SK-N-SH treated with all-trans-retinoic acid at 6 μM for 48 hours (cell line): ENCODE measurements at regions not wholly inside any gene's neighbourhood (a gene's known extent, or its start where the extent isn't known, plus 50 kb on each side); places are given as distances from the start of the nearest gene placed in this dataset.

Experiments used
- ATAC-seq: fragments of 200-7000 bp; cut with Tn5 transposase; 3 replicates; pipeline ENCODE4 v1.9.1; 2020; ENCODE audit warnings: mild to moderate bottlenecking, moderate library complexity
- BACH2 ChIP-seq: fragments of 250-450 bp; sonication (Bioruptor Pico); IDR thresholded peaks from 2 replicates; pipeline ENCODE4 v1.9.0; 2021; ENCODE audit warnings: mild to moderate bottlenecking, borderline replicate concordance
- CSDC2 ChIP-seq: fragments of 250-450 bp; sonication (Bioruptor Pico); IDR thresholded peaks from 2 replicates; pipeline ENCODE4 v1.5.0; 2020; ENCODE audit warnings: mild to moderate bottlenecking, moderate library complexity
- ESRRG ChIP-seq: fragments of 250-450 bp; sonication (Bioruptor Pico); IDR thresholded peaks from 2 replicates; pipeline ENCODE4 v1.6.1; 2021; ENCODE audit warnings: mild to moderate bottlenecking
- GLIS3 ChIP-seq: fragments of 250-450 bp; sonication (Bioruptor Pico); IDR thresholded peaks from 2 replicates; pipeline ENCODE4 v1.5.0; 2020; ENCODE audit warnings: mild to moderate bottlenecking, moderate library complexity
- ISL1 ChIP-seq: fragments of 250-450 bp; sonication (Bioruptor Pico); IDR thresholded peaks from 2 replicates; pipeline ENCODE4 v2.1.2; 2022; ENCODE audit warnings: mild to moderate bottlenecking, moderate library complexity
- OSR1 ChIP-seq: fragments of 250-450 bp; sonication (Bioruptor Pico); IDR thresholded peaks from 2 replicates; pipeline ENCODE4 v1.8.0; 2022; ENCODE audit warnings: moderate library complexity, mild to moderate bottlenecking, inconsistent platforms
- PPARA ChIP-seq: fragments of 250-450 bp; sonication (Bioruptor Pico); IDR thresholded peaks from 2 replicates; pipeline ENCODE4 v1.5.0; 2020; ENCODE audit warnings: mild to moderate bottlenecking, borderline replicate concordance
- RARB ChIP-seq: fragments of 250-450 bp; sonication (Bioruptor Pico); IDR thresholded peaks from 2 replicates; pipeline ENCODE4 v1.8.0; 2021; ENCODE audit warnings: mild to moderate bottlenecking, moderate library complexity
- SNAI2 ChIP-seq: fragments of 250-450 bp; sonication (Bioruptor Pico); IDR thresholded peaks from 2 replicates; pipeline ENCODE4 v1.5.0; 2020; ENCODE audit warnings: mild to moderate bottlenecking, moderate library complexity
- TCF4 ChIP-seq: fragments of 250-450 bp; sonication (Bioruptor Pico); IDR thresholded peaks from 2 replicates; pipeline ENCODE4 v1.8.0; 2021; ENCODE audit warnings: mild to moderate bottlenecking, moderate library complexity, borderline replicate concordance
- TOX ChIP-seq: fragments of 250-450 bp; sonication (Bioruptor Pico); IDR thresholded peaks from 2 replicates; pipeline ENCODE4 v1.8.0; 2021; ENCODE audit warnings: mild to moderate bottlenecking, moderate library complexity, borderline replicate concordance
- ZC3H10 ChIP-seq: fragments of 250-450 bp; sonication (Bioruptor Pico); IDR thresholded peaks from 2 replicates; pipeline ENCODE4 v1.5.1; 2021; ENCODE audit warnings: mild to moderate bottlenecking, moderate library complexity
- ZFP3 ChIP-seq: fragments of 250-450 bp; sonication (Bioruptor Pico); IDR thresholded peaks from 2 replicates; pipeline ENCODE4 v1.5.0; 2020; ENCODE audit warnings: mild to moderate bottlenecking, moderate library complexity
- ZFP30 ChIP-seq: fragments of 450-650 bp; formaldehyde crosslinking; IDR thresholded peaks from 2 replicates; pipeline ENCODE4 v1.5.0; 2022; ENCODE audit warnings: mild to moderate bottlenecking, moderate library complexity
- ZNF565 ChIP-seq: fragments of 450-650 bp; formaldehyde crosslinking; conservative IDR thresholded peaks from 2 replicates; pipeline ENCODE4 v1.5.0; 2020; ENCODE audit warnings: low read depth, mild to moderate bottlenecking, moderate library complexity
- ZNF70 ChIP-seq: fragments of 450-650 bp; formaldehyde crosslinking; IDR thresholded peaks from 2 replicates; pipeline ENCODE4 v1.5.0; 2020; ENCODE audit warnings: mild to moderate bottlenecking, moderate library complexity
- ZNF8 ChIP-seq: fragments of 450-650 bp; formaldehyde crosslinking; IDR thresholded peaks from 2 replicates; pipeline ENCODE4 v1.5.0; 2020; ENCODE audit warnings: mild to moderate bottlenecking, moderate library complexity
- TF ChIP-seq, protein P1 (sequence below): fragments of 250-450 bp; sonication (Bioruptor Pico); IDR thresholded peaks from 2 replicates; pipeline ENCODE4 v1.5.0; 2020; ENCODE audit warnings: mild to moderate bottlenecking, moderate library complexity
- TF ChIP-seq, protein P2 (sequence below): fragments of 250-450 bp; sonication (Bioruptor Pico); IDR thresholded peaks from 2 replicates; pipeline ENCODE4 v1.5.1; 2020; ENCODE audit warnings: low read depth, mild to moderate bottlenecking, moderate library complexity
- TF ChIP-seq, protein P3 (sequence below): fragments of 250-450 bp; sonication (Bioruptor Pico); IDR thresholded peaks from 2 replicates; pipeline ENCODE4 v1.8.0; 2021; ENCODE audit warnings: low read depth, mild to moderate bottlenecking, moderate library complexity, borderline replicate concordance
- TF ChIP-seq, protein P4 (sequence below): fragments of 250-450 bp; sonication (Bioruptor Pico); IDR thresholded peaks from 2 replicates; pipeline ENCODE4 v1.8.0; 2020; ENCODE audit warnings: mild to moderate bottlenecking, moderate library complexity, borderline replicate concordance
- TF ChIP-seq, protein P5 (sequence below): fragments of 250-450 bp; sonication (Bioruptor Pico); IDR thresholded peaks from 2 replicates; pipeline ENCODE4 v1.5.1; 2021; ENCODE audit warnings: mild to moderate bottlenecking, moderate library complexity

DNA sequence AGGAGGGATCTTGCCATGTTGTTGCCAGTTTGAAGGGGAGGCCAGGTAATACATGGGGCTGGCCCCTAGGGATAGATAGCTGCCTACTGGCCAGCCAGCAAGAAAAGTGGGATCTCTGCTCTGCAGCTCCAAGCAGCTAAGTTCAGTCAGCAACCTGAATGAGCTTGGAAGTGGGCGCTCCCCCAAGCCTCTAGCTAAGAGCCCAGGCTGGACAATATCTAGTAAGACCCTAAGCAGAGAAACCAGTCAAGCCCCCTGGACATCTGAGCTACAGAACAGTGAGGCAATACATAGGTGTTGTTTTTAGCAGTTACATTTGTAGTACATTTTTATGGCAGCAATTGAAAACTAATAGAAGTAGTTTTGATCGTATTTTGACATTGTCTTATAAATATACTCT lies 409.8 kb upstream of the SMIM21 start:
- ATAC-seq, result no peak
- TF ChIP-seq PPARA (CRISPR knock-in tag) (no peak), ZNF565 (CRISPR knock-in tag) (no peak), RARB (CRISPR knock-in tag) (no peak), ISL1 (no peak), ZC3H10 (CRISPR knock-in tag) (no peak), TOX (CRISPR knock-in tag) (no peak), ZFP3 (CRISPR knock-in tag) (no peak), ZFP30 (CRISPR knock-in tag) (no peak), OSR1 (no peak), ZNF8 (no peak), CSDC2 (CRISPR knock-in tag) (no peak), BACH2 (CRISPR knock-in tag) (no peak)
- TF ChIP-seq, protein P1, sequence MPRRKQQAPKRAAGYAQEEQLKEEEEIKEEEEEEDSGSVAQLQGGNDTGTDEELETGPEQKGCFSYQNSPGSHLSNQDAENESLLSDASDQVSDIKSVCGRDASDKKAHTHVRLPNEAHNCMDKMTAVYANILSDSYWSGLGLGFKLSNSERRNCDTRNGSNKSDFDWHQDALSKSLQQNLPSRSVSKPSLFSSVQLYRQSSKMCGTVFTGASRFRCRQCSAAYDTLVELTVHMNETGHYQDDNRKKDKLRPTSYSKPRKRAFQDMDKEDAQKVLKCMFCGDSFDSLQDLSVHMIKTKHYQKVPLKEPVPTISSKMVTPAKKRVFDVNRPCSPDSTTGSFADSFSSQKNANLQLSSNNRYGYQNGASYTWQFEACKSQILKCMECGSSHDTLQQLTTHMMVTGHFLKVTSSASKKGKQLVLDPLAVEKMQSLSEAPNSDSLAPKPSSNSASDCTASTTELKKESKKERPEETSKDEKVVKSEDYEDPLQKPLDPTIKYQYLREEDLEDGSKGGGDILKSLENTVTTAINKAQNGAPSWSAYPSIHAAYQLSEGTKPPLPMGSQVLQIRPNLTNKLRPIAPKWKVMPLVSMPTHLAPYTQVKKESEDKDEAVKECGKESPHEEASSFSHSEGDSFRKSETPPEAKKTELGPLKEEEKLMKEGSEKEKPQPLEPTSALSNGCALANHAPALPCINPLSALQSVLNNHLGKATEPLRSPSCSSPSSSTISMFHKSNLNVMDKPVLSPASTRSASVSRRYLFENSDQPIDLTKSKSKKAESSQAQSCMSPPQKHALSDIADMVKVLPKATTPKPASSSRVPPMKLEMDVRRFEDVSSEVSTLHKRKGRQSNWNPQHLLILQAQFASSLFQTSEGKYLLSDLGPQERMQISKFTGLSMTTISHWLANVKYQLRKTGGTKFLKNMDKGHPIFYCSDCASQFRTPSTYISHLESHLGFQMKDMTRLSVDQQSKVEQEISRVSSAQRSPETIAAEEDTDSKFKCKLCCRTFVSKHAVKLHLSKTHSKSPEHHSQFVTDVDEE (CRISPR knock-in tag), result no peak
- TF ChIP-seq, protein P2, sequence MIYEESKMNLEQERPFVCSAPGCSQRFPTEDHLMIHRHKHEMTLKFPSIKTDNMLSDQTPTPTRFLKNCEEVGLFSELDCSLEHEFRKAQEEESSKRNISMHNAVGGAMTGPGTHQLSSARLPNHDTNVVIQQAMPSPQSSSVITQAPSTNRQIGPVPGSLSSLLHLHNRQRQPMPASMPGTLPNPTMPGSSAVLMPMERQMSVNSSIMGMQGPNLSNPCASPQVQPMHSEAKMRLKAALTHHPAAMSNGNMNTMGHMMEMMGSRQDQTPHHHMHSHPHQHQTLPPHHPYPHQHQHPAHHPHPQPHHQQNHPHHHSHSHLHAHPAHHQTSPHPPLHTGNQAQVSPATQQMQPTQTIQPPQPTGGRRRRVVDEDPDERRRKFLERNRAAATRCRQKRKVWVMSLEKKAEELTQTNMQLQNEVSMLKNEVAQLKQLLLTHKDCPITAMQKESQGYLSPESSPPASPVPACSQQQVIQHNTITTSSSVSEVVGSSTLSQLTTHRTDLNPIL (CRISPR knock-in tag), result no peak
- TF ChIP-seq, protein P3, sequence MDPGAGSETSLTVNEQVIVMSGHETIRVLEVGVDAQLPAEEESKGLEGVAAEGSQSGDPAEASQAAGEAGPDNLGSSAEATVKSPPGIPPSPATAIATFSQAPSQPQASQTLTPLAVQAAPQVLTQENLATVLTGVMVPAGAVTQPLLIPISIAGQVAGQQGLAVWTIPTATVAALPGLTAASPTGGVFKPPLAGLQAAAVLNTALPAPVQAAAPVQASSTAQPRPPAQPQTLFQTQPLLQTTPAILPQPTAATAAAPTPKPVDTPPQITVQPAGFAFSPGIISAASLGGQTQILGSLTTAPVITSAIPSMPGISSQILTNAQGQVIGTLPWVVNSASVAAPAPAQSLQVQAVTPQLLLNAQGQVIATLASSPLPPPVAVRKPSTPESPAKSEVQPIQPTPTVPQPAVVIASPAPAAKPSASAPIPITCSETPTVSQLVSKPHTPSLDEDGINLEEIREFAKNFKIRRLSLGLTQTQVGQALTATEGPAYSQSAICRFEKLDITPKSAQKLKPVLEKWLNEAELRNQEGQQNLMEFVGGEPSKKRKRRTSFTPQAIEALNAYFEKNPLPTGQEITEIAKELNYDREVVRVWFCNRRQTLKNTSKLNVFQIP (CRISPR knock-in tag), result no peak
- TF ChIP-seq, protein P4, sequence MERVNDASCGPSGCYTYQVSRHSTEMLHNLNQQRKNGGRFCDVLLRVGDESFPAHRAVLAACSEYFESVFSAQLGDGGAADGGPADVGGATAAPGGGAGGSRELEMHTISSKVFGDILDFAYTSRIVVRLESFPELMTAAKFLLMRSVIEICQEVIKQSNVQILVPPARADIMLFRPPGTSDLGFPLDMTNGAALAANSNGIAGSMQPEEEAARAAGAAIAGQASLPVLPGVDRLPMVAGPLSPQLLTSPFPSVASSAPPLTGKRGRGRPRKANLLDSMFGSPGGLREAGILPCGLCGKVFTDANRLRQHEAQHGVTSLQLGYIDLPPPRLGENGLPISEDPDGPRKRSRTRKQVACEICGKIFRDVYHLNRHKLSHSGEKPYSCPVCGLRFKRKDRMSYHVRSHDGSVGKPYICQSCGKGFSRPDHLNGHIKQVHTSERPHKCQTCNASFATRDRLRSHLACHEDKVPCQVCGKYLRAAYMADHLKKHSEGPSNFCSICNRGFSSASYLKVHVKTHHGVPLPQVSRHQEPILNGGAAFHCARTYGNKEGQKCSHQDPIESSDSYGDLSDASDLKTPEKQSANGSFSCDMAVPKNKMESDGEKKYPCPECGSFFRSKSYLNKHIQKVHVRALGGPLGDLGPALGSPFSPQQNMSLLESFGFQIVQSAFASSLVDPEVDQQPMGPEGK (CRISPR knock-in tag), result no peak
- TF ChIP-seq, protein P5, sequence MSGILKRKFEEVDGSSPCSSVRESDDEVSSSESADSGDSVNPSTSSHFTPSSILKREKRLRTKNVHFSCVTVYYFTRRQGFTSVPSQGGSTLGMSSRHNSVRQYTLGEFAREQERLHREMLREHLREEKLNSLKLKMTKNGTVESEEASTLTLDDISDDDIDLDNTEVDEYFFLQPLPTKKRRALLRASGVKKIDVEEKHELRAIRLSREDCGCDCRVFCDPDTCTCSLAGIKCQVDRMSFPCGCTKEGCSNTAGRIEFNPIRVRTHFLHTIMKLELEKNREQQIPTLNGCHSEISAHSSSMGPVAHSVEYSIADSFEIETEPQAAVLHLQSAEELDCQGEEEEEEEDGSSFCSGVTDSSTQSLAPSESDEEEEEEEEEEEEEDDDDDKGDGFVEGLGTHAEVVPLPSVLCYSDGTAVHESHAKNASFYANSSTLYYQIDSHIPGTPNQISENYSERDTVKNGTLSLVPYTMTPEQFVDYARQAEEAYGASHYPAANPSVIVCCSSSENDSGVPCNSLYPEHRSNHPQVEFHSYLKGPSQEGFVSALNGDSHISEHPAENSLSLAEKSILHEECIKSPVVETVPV (CRISPR knock-in tag), result no peak

DNA sequence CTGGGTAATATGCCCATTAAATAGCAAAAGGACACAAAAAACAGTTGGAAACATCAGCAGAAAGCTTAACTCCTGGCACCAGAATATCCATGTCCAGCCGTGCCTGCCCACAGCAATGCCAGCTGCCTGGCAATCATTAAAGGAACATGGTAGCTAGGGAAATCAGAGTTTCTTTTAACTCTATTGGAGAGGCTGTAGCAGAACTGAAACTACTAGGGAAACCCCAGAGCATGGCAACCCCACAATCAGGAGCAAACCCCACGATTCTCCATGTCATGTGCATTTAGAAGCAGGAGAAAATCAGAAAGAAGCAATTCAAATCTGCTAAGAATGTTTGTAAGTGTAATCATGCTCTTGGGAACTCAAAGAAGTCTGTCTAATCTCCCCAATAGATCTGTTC lies 409.0 kb upstream of the SMIM21 start:
- TF ChIP-seq ZNF70 (CRISPR knock-in tag), result no peak
- ATAC-seq, result no peak

DNA sequence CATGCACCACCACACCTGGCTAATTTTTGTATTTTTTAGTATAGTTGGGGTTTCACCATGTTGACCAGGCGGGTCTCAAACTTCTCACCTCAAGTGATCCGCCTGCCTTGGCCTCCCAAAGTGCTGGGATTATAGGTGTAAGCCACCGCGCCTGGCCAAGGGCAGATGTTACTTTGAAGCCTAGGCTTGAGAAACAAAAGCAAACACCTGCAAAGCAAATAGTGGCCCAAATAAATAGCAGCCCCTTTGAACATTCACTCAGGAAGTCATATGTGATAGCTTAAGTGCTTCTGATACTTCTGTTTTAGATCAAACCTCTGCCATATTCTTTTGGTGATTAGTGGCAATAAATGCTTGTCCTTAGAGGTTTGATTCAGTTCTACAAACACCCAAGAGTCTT lies 404.5 kb upstream of the SMIM21 start:
- no peak for ATAC-seq
- TF ChIP-seq ZFP3 (CRISPR knock-in tag) (no peak), BACH2 (CRISPR knock-in tag) (no peak), ZNF70 (CRISPR knock-in tag) (no peak), ZNF565 (CRISPR knock-in tag) (no peak), GLIS3 (CRISPR knock-in tag) (no peak), TOX (CRISPR knock-in tag) (no peak), SNAI2 (CRISPR knock-in tag) (no peak), ZNF8 (no peak), ZC3H10 (CRISPR knock-in tag) (no peak), OSR1 (no peak), ESRRG (CRISPR knock-in tag) (no peak), PPARA (CRISPR knock-in tag) (no peak), ISL1 (no peak), TCF4 (CRISPR knock-in tag) (no peak), ZFP30 (CRISPR knock-in tag) (no peak), RARB (CRISPR knock-in tag) (no peak)
- TF ChIP-seq, protein P4 (CRISPR knock-in tag), result no peak
- TF ChIP-seq, protein P5 (CRISPR knock-in tag), result no peak
- TF ChIP-seq, protein P3 (CRISPR knock-in tag), result no peak
